ENCODE measurements at regions not wholly inside any gene's neighbourhood (a gene's known extent, or its start where the extent isn't known, plus 50 kb on each side); places are given as distances from the start of the nearest gene placed in this dataset.

DNA sequence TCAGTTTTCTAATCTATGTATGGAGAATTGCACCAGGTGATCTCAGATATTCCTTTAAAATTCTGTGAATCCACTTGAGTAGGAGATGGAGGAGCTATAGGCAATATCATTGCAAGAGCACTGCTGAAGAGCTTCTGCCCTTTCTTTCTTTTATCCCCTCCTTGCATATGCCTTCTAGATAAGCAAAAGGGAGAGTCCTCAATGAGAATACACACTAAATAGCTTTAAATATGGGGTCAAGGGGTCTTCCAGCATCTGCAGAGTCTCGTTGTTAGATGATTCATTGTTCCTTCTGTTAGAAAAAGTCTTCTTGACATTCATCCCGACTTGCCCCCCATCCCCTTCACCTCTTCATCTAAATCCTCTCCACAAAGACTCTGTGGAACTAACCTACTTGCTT lies 156.1 kb downstream of the PIK3R1 start:
- intact Hi-C loops (cut with DNase I): no loop called here
- DNase-seq (ENCODE audit: extremely low spot score): no peak
- no peak overlapping the region for H3K27ac ChIP-seq (replicated peaks in 1 of 4)
- H3K36me3 ChIP-seq: no peaks in the 10 kb centered on the region
- 59% methylated on average over 2 of the region's 2 CpGs for WGBS
- peaks cover 0 to 2% (median 0%) of the 10 kb centered on the region in 4 donors for H3K4me1 ChIP-seq
- TF ChIP-seq POLR2AphosphoS5 (IDR thresholded peaks at IDR 0.05): no peak
- H3K27me3 ChIP-seq: no peaks in the 10 kb centered on the region
- no peak overlapping the region for H3K4me3 ChIP-seq
- no peaks in the 10 kb centered on the region for H3K9me3 ChIP-seq

DNA sequence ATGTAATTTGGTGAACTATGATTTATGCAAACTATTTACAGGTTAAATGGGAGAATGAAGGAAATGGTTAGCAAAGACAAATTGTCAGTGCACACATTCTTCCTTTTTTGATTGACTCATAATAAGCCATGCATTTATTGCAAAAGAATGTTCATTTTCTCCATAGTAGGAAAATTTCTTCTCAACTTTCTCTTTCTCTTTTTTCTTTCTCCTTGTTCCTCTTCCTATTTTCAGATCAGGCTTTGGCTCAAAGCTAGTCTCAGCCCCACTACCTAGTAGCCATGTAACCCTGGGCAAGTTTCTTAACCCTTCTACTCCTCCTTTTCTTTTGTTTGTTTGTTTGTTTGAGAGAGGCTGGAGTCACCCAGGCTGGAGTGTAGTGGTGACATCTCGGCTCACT lies 156.6 kb downstream of the PIK3R1 start:
- no peak overlapping the region for H3K27ac ChIP-seq (replicated peaks in 1 of 4)
- peak; percentile 7 for DNase-seq (ENCODE audit: extremely low spot score)
- no peak overlapping the region for H3K4me3 ChIP-seq
- H3K9me3 ChIP-seq: no peaks in the 10 kb centered on the region
- H3K27me3 ChIP-seq: no peaks in the 10 kb centered on the region
- intact Hi-C loops (cut with DNase I): no loop called here
- TF ChIP-seq POLR2A (IDR thresholded peaks at IDR 0.05; ENCODE audit: low read depth): no peak
- TF ChIP-seq EP300 (IDR thresholded peaks at IDR 0.05): no peak
- no peak for TF ChIP-seq POLR2AphosphoS5 (IDR thresholded peaks at IDR 0.05)
- TF ChIP-seq, protein P1, sequence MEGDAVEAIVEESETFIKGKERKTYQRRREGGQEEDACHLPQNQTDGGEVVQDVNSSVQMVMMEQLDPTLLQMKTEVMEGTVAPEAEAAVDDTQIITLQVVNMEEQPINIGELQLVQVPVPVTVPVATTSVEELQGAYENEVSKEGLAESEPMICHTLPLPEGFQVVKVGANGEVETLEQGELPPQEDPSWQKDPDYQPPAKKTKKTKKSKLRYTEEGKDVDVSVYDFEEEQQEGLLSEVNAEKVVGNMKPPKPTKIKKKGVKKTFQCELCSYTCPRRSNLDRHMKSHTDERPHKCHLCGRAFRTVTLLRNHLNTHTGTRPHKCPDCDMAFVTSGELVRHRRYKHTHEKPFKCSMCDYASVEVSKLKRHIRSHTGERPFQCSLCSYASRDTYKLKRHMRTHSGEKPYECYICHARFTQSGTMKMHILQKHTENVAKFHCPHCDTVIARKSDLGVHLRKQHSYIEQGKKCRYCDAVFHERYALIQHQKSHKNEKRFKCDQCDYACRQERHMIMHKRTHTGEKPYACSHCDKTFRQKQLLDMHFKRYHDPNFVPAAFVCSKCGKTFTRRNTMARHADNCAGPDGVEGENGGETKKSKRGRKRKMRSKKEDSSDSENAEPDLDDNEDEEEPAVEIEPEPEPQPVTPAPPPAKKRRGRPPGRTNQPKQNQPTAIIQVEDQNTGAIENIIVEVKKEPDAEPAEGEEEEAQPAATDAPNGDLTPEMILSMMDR (IDR thresholded peaks at IDR 0.05): no peak
- peaks cover 0 to 6% (median 4%) of the 10 kb centered on the region in 4 donors for H3K4me1 ChIP-seq
- WGBS: 67% methylated on average over 1 of the region's 1 CpG
- no peaks in the 10 kb centered on the region for H3K36me3 ChIP-seq

DNA sequence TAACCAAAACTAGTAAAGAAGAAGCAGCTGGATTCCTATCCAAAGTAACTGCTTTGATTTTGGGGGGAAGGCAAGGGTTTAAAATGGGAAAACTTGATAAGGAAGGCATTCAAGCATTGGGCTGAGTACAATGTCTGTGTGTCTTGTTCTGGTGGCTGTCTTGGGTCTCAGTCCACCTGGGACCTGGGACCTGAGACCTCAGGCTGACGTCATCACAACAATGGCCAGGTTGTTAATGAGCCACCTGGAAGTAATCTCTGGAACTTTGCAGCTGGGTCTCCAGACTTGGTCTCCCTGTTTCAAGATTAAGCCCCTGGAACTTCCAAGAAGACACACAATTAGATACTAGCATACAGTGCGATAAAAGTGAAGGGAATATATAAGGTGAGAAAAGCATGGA lies 157.5 kb downstream of the PIK3R1 start:
- peaks cover 0 to 6% (median 5%) of the 10 kb centered on the region in 4 donors for H3K4me1 ChIP-seq
- no peaks in the 10 kb centered on the region for H3K9me3 ChIP-seq
- TF ChIP-seq, protein P1 (IDR thresholded peaks at IDR 0.05): no peak
- TF ChIP-seq POLR2A (IDR thresholded peaks at IDR 0.05; ENCODE audit: low read depth) (no peak), POLR2AphosphoS5 (IDR thresholded peaks at IDR 0.05) (no peak)
- intact Hi-C loops (cut with DNase I): no loop called here
- no peaks in the 10 kb centered on the region for H3K27me3 ChIP-seq
- no peak overlapping the region for H3K4me3 ChIP-seq
- no peaks in the 10 kb centered on the region for H3K36me3 ChIP-seq
- 96% methylated on average over 2 of the region's 2 CpGs for WGBS
- peak; percentile 4 for DNase-seq (ENCODE audit: extremely low spot score)
- H3K27ac ChIP-seq (replicated peaks in 1 of 4): no peak overlapping the region

DNA sequence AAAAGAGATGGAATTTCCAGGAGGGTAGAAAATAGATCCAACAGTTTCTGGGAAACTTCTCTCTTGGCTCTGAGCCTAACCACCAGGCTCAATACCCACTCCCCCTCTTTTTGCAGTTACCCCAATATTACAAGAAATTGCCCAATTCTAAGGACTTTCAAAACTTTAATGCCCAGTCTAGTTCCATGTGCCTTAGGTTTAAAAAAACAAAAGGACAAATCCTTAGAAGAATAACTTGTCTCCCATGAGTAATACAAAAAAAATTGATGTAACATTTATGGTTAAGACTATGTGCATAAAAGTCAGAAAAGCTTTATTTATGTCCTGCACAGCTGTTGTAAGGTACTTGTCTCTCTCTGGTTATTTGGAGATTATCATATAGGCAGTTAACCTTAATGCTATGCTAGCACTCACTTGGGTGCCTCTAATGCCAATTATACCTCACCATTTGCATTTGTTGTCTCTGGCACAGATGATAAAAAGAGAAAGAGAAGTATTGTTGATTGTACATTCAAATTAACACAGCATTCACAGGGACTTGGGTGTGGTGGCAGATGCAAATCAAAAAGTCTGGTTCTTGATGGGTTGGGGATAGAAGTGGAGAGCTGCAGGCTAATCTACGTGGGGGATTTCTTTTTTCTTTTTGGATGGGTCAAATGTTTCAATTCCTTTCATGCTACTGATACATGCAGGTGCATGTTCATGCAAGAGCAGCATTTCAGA lies 159.4 kb downstream of the PIK3R1 start:
- Histone ChIP-seq H3K9me3 (no peaks in the 10 kb centered on the region), H3K4me3 (no peak overlapping the region), H3K4me1 (peaks cover 0 to 6% (median 5%) of the 10 kb centered on the region in 4 donors), H3K27me3 (no peaks in the 10 kb centered on the region), H3K27ac (replicated peaks in 1 of 4) (no peak overlapping the region), H3K36me3 (no peaks in the 10 kb centered on the region)
- no peak for DNase-seq (ENCODE audit: extremely low spot score)
- WGBS: 91% methylated on average over 1 of the region's 1 CpG
- intact Hi-C loops (cut with DNase I): no loop called here
- TF ChIP-seq, protein P1 (IDR thresholded peaks at IDR 0.05): no peak
- TF ChIP-seq POLR2AphosphoS5 (IDR thresholded peaks at IDR 0.05) (no peak), EP300 (IDR thresholded peaks at IDR 0.05) (no peak), POLR2A (IDR thresholded peaks at IDR 0.05; ENCODE audit: low read depth) (no peak)

DNA sequence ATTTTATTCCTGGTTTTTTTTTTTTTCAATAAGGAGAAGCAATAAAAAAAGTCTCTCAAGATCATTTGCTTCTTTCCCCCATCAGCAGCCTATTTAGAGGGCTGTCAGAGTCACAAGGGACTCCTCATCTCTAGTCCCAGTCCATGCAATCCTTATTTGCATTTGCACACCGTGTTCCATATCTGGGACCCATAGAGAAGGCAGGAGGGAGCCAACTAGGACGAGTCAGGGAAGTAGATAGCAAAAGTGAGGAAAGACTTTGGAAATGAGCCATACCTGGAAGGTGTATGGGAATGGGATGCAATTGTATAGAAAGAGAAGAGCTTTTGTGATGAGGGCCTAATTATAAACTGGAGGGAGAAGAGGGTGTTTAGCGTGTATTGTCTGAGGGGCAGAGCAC lies 160.0 kb downstream of the PIK3R1 start:
- no peak overlapping the region for H3K27ac ChIP-seq (replicated peaks in 1 of 4)
- TF ChIP-seq POLR2AphosphoS5 (IDR thresholded peaks at IDR 0.05) (no peak), EP300 (IDR thresholded peaks at IDR 0.05) (no peak), POLR2A (IDR thresholded peaks at IDR 0.05; ENCODE audit: low read depth) (no peak)
- TF ChIP-seq, protein P1 (IDR thresholded peaks at IDR 0.05): no peak
- no peak overlapping the region for H3K4me3 ChIP-seq
- no peaks in the 10 kb centered on the region for H3K27me3 ChIP-seq
- DNase-seq (ENCODE audit: extremely low spot score): peak; percentile 7
- 87% methylated on average over 3 of the region's 3 CpGs for WGBS
- no peaks in the 10 kb centered on the region for H3K36me3 ChIP-seq
- intact Hi-C loops (cut with DNase I): no loop called here
- H3K4me1 ChIP-seq: peaks cover 0 to 6% (median 5%) of the 10 kb centered on the region in 4 donors
- no peaks in the 10 kb centered on the region for H3K9me3 ChIP-seq
